ENCODE measurements at regions not wholly inside any gene's neighbourhood (a gene's known extent, or its start where the extent isn't known, plus 50 kb on each side); places are given as distances from the start of the nearest gene placed in this dataset.

- POLR2A ChIA-PET, result no interaction called here
- dilution Hi-C loops (cut with MboI; ENCODE audit: extremely low pct_ligation_motif_present, low sequenced_read_pairs) (no loop called here), intact Hi-C loops (cut with micrococcal nuclease) (no loop called here)
- FAIRE-seq, result no peak
- Histone ChIP-seq H3K36me3 (ENCODE audit: control insufficient read depth in 2 of 2, extremely low read depth in 1 of 2, insufficient read depth in 2 of 2, low read length in 2 of 2) (no peaks in the 10 kb centered on the region), H2AFZ (ENCODE audit: low read depth, low read length) (no peak overlapping the region), H3K9ac (replicated peaks; ENCODE audit: extremely low read depth, insufficient read depth, low read length) (no peak overlapping the region), H4K20me1 (replicated peaks; ENCODE audit: control insufficient read depth, extremely low read depth, insufficient read depth, low read length) (no peaks in the 10 kb centered on the region), H3K4me2 (ENCODE audit: insufficient read depth, low read length) (no peak overlapping the region), H3K9me3 (replicated peaks; ENCODE audit: control insufficient read depth, insufficient read depth, low read length) (no peaks in the 10 kb centered on the region), H3K4me3 (replicated peaks in 1 of 3; ENCODE audit: insufficient read depth in 1 of 3, low read depth in 1 of 3, low read length in 3 of 3) (no peak overlapping the region), H3K9me1 (replicated peaks; ENCODE audit: control insufficient read depth, extremely low read depth, insufficient read depth, low read length) (no peaks in the 10 kb centered on the region), H3K79me2 (ENCODE audit: control insufficient read depth, insufficient read depth, low read length) (no peaks in the 10 kb centered on the region), H3K4me1 (ENCODE audit: control insufficient read depth, extremely low read depth, insufficient read depth, low read length) (no peaks in the 10 kb centered on the region), H3K27me3 (ENCODE audit: control insufficient read depth in 2 of 2, insufficient read depth in 2 of 2, low read length in 2 of 2) (no peaks in the 10 kb centered on the region), H3K27ac (ENCODE audit: insufficient read depth, low read depth, low read length) (no peak overlapping the region)
- TF ChIP-seq EZH2 (IDR thresholded peaks at IDR 0.05; ENCODE audit: borderline replicate concordance, low read depth, low read length, severe bottlenecking) (no peak), POLR2A (IDR thresholded peaks at IDR 0.05; ENCODE audit: low read depth, low read length) (no peak), MYC (IDR thresholded peaks at IDR 0.05; ENCODE audit: low read depth, low read length) (no peak), GATA2 (IDR thresholded peaks at IDR 0.05; ENCODE audit: insufficient read depth, insufficient read length, low read depth, low read length) (no peak), FOS (IDR thresholded peaks at IDR 0.05; ENCODE audit: borderline replicate concordance, insufficient read depth, low read length) (no peak), JUN (IDR thresholded peaks at IDR 0.05; ENCODE audit: borderline replicate concordance, insufficient read depth, insufficient read length, low read depth) (no peak), POLR2AphosphoS5 (IDR thresholded peaks at IDR 0.05; ENCODE audit: insufficient read depth, low read depth, low read length) (no peak)
- TF ChIP-seq, protein P1, sequence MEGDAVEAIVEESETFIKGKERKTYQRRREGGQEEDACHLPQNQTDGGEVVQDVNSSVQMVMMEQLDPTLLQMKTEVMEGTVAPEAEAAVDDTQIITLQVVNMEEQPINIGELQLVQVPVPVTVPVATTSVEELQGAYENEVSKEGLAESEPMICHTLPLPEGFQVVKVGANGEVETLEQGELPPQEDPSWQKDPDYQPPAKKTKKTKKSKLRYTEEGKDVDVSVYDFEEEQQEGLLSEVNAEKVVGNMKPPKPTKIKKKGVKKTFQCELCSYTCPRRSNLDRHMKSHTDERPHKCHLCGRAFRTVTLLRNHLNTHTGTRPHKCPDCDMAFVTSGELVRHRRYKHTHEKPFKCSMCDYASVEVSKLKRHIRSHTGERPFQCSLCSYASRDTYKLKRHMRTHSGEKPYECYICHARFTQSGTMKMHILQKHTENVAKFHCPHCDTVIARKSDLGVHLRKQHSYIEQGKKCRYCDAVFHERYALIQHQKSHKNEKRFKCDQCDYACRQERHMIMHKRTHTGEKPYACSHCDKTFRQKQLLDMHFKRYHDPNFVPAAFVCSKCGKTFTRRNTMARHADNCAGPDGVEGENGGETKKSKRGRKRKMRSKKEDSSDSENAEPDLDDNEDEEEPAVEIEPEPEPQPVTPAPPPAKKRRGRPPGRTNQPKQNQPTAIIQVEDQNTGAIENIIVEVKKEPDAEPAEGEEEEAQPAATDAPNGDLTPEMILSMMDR (IDR thresholded peaks at IDR 0.05; ENCODE audit: extremely low read depth in 1 of 2, insufficient read depth in 1 of 2, low read depth in 1 of 2, low read length in 2 of 2), result no peak
- TF ChIP-seq, protein P2, sequence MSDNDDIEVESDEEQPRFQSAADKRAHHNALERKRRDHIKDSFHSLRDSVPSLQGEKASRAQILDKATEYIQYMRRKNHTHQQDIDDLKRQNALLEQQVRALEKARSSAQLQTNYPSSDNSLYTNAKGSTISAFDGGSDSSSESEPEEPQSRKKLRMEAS (IDR thresholded peaks at IDR 0.05; ENCODE audit: insufficient read depth, insufficient read length), result no peak
- BruUV-seq (replicated peaks), result no TSS peak
- no peak for DNase-seq (ENCODE audit: low read depth, low spot score)
- CTCF ChIA-PET, result no interaction called here
Measured at GRCh38 chr12:127509066-127509778, 757.7 kb upstream of the TMEM132C start.

Measured in endothelial cell of umbilical vein (primary cell).